ENCODE measurements at regions not wholly inside any gene's neighbourhood (a gene's known extent, or its start where the extent isn't known, plus 50 kb on each side); places are given as distances from the start of the nearest gene placed in this dataset.
A peak's percentile ranks its signal among the peaks of the same experiment; 100 is the strongest.

- DNase-seq, result no peak
Observed at GRCh38 chr13:109593230-109593629, 193.2 kb downstream of the IRS2 start.

GRCh38 chr13:109592770-109593169 is 193.6 kb downstream of the IRS2 start:
- no peak for DNase-seq

- DNase-seq, result no peak
Observed at GRCh38 chr13:109587689-109588088, 198.7 kb downstream of the IRS2 start.

- DNase-seq, result no peak
Observed at GRCh38 chr13:109586509-109587346, 199.7 kb downstream of the IRS2 start.

- DNase-seq, result no peak
Observed at GRCh38 chr13:109584844-109585361, 201.5 kb downstream of the IRS2 start.

- no peak for DNase-seq
Observed at GRCh38 chr13:109577191-109577700, 209.1 kb downstream of the IRS2 start.

- no peak for DNase-seq
Observed at GRCh38 chr13:109576331-109576813, 210.0 kb downstream of the IRS2 start.

- DNase-seq, result no peak
Observed at GRCh38 chr13:109575821-109576220, 210.6 kb downstream of the IRS2 start.

- DNase-seq, result no peak
Observed at GRCh38 chr13:109572389-109572788, 214.0 kb downstream of the IRS2 start.

GRCh38 chr13:109569958-109570711 is 216.2 kb downstream of the IRS2 start:
- peak; percentile 49 for DNase-seq

GRCh38 chr13:109568339-109568818 is 218.0 kb downstream of the IRS2 start:
- no peak for DNase-seq

GRCh38 chr13:109567315-109567714 is 219.1 kb downstream of the IRS2 start:
- DNase-seq, result no peak

GRCh38 chr13:109565877-109566276 is 220.5 kb downstream of the IRS2 start:
- DNase-seq, result no peak

- DNase-seq, result no peak
Observed at GRCh38 chr13:109548374-109548773, 238.0 kb downstream of the IRS2 start.

- no peak for DNase-seq
Observed at GRCh38 chr13:109547942-109548341, 238.4 kb downstream of the IRS2 start.

- no peak for DNase-seq
Observed at GRCh38 chr13:109545931-109546330, 240.5 kb downstream of the IRS2 start.

GRCh38 chr13:109541081-109541480 is 245.3 kb downstream of the IRS2 start:
- DNase-seq, result no peak

- no peak for DNase-seq
Observed at GRCh38 chr13:109537584-109537983, 248.8 kb downstream of the IRS2 start.

GRCh38 chr13:109533350-109533749 is 253.0 kb downstream of the IRS2 start:
- DNase-seq, result no peak

GRCh38 chr13:109529964-109530363 is 256.4 kb downstream of the IRS2 start:
- no peak for DNase-seq

GRCh38 chr13:109521719-109522118 is 264.7 kb downstream of the IRS2 start:
- DNase-seq, result no peak

GRCh38 chr13:109517517-109517916 is 268.9 kb downstream of the IRS2 start:
- no peak for DNase-seq

- no peak for DNase-seq
Observed at GRCh38 chr13:109516186-109516585, 270.2 kb downstream of the IRS2 start.
